Endodermal cell (in vitro differentiated cells): ENCODE measurements at regions not wholly inside any gene's neighbourhood (a gene's known extent, or its start where the extent isn't known, plus 50 kb on each side); places are given as distances from the start of the nearest gene placed in this dataset.

Experiments used
- DNase-seq: peaks from one replicate; pipeline ENCODE4 v3.0.0-alpha.2; 2017
- H3K27ac ChIP-seq: 2 replicates; pipeline ENCODE4 v1.5.1; 2013; ENCODE audit warnings: mild to moderate bottlenecking, low read depth, low read length, moderate library complexity
- H3K27me3 ChIP-seq: 2 replicates; pipeline ENCODE4 v1.6.1; 2013; ENCODE audit warnings: mild to moderate bottlenecking, low read length, moderate library complexity; ENCODE audit not compliant: insufficient read depth, control insufficient read depth, poor library complexity, severe bottlenecking
- H3K36me3 ChIP-seq: 2 replicates; pipeline ENCODE4 v1.7.0; 2013; ENCODE audit warnings: mild to moderate bottlenecking, low read length, moderate library complexity; ENCODE audit not compliant: control insufficient read depth, insufficient read depth
- H3K4me1 ChIP-seq: one replicate; pipeline ENCODE4 v1.7.0; 2013; ENCODE audit warnings: low read length; ENCODE audit not compliant: control insufficient read depth, insufficient read depth
- H3K4me3 ChIP-seq: 2 replicates; pipeline ENCODE4 v1.5.1; 2013; ENCODE audit warnings: mild to moderate bottlenecking, low read length, moderate library complexity
- H3K9ac ChIP-seq: 2 replicates; pipeline ENCODE4 v1.6.1; 2013; ENCODE audit warnings: mild to moderate bottlenecking, low read length, moderate library complexity; ENCODE audit not compliant: poor library complexity, severe bottlenecking; ENCODE audit errors: extremely low read depth
- H3K9me3 ChIP-seq: 2 replicates; pipeline ENCODE4 v1.6.1; 2013; ENCODE audit warnings: mild to moderate bottlenecking, low read length, moderate library complexity; ENCODE audit not compliant: control insufficient read depth
- H3K27ac Mint-ChIP-seq: 2 replicates; pipeline ENCODE4 v1.8.0; 2020; ENCODE audit warnings: mixed read lengths
- H3K27me3 Mint-ChIP-seq: 2 replicates; pipeline ENCODE4 v1.8.0; 2021; ENCODE audit warnings: mild to moderate bottlenecking, mixed read lengths; ENCODE audit not compliant: insufficient read depth
- H3K36me3 Mint-ChIP-seq: 2 replicates; pipeline ENCODE4 v1.8.0; 2020; ENCODE audit warnings: low read depth, mixed read lengths
- H3K4me1 Mint-ChIP-seq: 2 replicates; pipeline ENCODE4 v1.8.0; 2020; ENCODE audit warnings: mixed read lengths
- H3K4me3 Mint-ChIP-seq: 2 replicates; pipeline ENCODE4 v1.8.0; 2020; ENCODE audit warnings: mild to moderate bottlenecking, moderate library complexity, mixed read lengths
- H3K9me3 Mint-ChIP-seq: 2 replicates; pipeline ENCODE4 v1.8.0; 2020; ENCODE audit warnings: mild to moderate bottlenecking, mixed read lengths
- CTCF ChIP-seq: fragments of 200-600 bp; sonication (generic); conservative IDR thresholded peaks from 2 replicates; pipeline ENCODE4 v1.5.0; 2021; ENCODE audit warnings: antibody characterized with exemption, mild to moderate bottlenecking
- WGBS, 2 experiments: methylation state at CpG; one replicate each; pipeline versions ENCODE4 v1.1.5 to v1.1.7; 2013; ENCODE audit warnings: missing lambda C conversion rate in 2 of 2, mixed read lengths in 1 of 2; ENCODE audit not compliant: insufficient coverage in 1 of 2, insufficient read length in 1 of 2; 5-methylcytosine and 5-hydroxymethylcytosine counted together

- Histone ChIP-seq H3K4me1 (peaks cover 16% of the 10 kb centered on the region), H3K27ac (no peak overlapping the region), H3K9me3 (peaks cover 10% of the 10 kb centered on the region), H3K36me3 (no peaks in the 10 kb centered on the region), H3K27me3 (no peaks in the 10 kb centered on the region), H3K9ac (no peak overlapping the region), H3K4me3 (no peak overlapping the region)
- no peaks in the 10 kb centered on the region for H3K27me3 Mint-ChIP-seq
- no peak for TF ChIP-seq CTCF
- WGBS, 2 experiments = 88 to 100% methylated on average over 1 of the region's 1 CpG
- H3K4me3 Mint-ChIP-seq = no peak overlapping the region
- no peak for DNase-seq
- peaks cover 3% of the 10 kb centered on the region for H3K9me3 Mint-ChIP-seq
- H3K4me1 Mint-ChIP-seq = peaks cover 39% of the 10 kb centered on the region
- H3K36me3 Mint-ChIP-seq = no peaks in the 10 kb centered on the region
- H3K27ac Mint-ChIP-seq = no peak overlapping the region
These were observed 278.1 kb upstream of the FAT3 start for GRCh38 chr11:91946397-91946951.

GRCh38 chr11:91935120-91935519 is 289.5 kb upstream of the FAT3 start:
- DNase-seq = no peak
- no peaks in the 10 kb centered on the region for H3K36me3 ChIP-seq

GRCh38 chr11:91932151-91932821 is 292.3 kb upstream of the FAT3 start:
- Mint-ChIP-seq H3K27ac (no peak overlapping the region), H3K27me3 (peaks cover 7% of the 10 kb centered on the region), H3K4me3 (no peak overlapping the region), H3K36me3 (no peaks in the 10 kb centered on the region), H3K4me1 (peaks cover 17% of the 10 kb centered on the region), H3K9me3 (no peaks in the 10 kb centered on the region)
- Histone ChIP-seq H3K27ac (no peak overlapping the region), H3K36me3 (no peaks in the 10 kb centered on the region), H3K27me3 (peaks cover 6% of the 10 kb centered on the region), H3K9ac (no peak overlapping the region), H3K4me3 (no peak overlapping the region), H3K9me3 (no peaks in the 10 kb centered on the region), H3K4me1 (no peaks in the 10 kb centered on the region)
- 92% methylated on average over 7 to 11 of the region's 11 CpGs for WGBS, 2 experiments
- DNase-seq = no peak
- no peak for TF ChIP-seq CTCF

More at GRCh38 chr11:91935120-91935519, 289.5 kb upstream of the FAT3 start:
- Mint-ChIP-seq H3K4me1 (peaks cover 17% of the 10 kb centered on the region), H3K27me3 (peaks cover 7% of the 10 kb centered on the region), H3K36me3 (no peaks in the 10 kb centered on the region), H3K9me3 (no peaks in the 10 kb centered on the region), H3K4me3 (no peak overlapping the region), H3K27ac (no peak overlapping the region)
- no peak for TF ChIP-seq CTCF
- Histone ChIP-seq H3K4me3 (no peak overlapping the region), H3K9me3 (no peaks in the 10 kb centered on the region), H3K27me3 (peaks cover 6% of the 10 kb centered on the region), H3K4me1 (no peaks in the 10 kb centered on the region), H3K9ac (no peak overlapping the region), H3K27ac (no peak overlapping the region)
- 94 to 100% methylated on average over 2 to 3 of the region's 3 CpGs for WGBS, 2 experiments
